K562 (cell line): ENCODE measurements at regions not wholly inside any gene's neighbourhood (a gene's known extent, or its start where the extent isn't known, plus 50 kb on each side); places are given as distances from the start of the nearest gene placed in this dataset.

Source experiments
- CREB3L1 ChIP-seq: fragments of 450-650 bp; IDR thresholded peaks from 2 replicates; pipeline ENCODE4 v1.6.1; 2014; ENCODE audit warnings: low read depth, mild to moderate bottlenecking, moderate library complexity, borderline replicate concordance
- CREM ChIP-seq: IDR thresholded peaks from 2 replicates; pipeline ENCODE4 v1.6.1; 2014; ENCODE audit warnings: antibody characterized with exemption, low read depth
- CTBP1 ChIP-seq: fragments of 450-650 bp; IDR thresholded peaks from 2 replicates; pipeline ENCODE4 v1.6.1; 2016; ENCODE audit warnings: borderline replicate concordance
- ESRRA ChIP-seq: fragments of 450-650 bp; IDR thresholded peaks from 2 replicates; pipeline ENCODE4 v1.6.1; 2014; ENCODE audit warnings: low read depth, mild to moderate bottlenecking, moderate library complexity, borderline replicate concordance
- FOXK1 ChIP-seq: sonication (generic); formaldehyde crosslinking; IDR thresholded peaks from 2 replicates; pipeline ENCODE4 v1.8.0; 2022; ENCODE audit warnings: missing genetic modification reagents, mild to moderate bottlenecking, borderline replicate concordance
- GATAD2A ChIP-seq: fragments of 450-650 bp; IDR thresholded peaks from 2 replicates; pipeline ENCODE4 v1.6.1; 2017
- HMGN3 ChIP-seq: IDR thresholded peaks from 2 replicates; pipeline ENCODE4 v1.6.1; 2011; ENCODE audit warnings: borderline replicate concordance, low read depth, mild to moderate bottlenecking, mixed read lengths, low read length; ENCODE audit not compliant: insufficient read length; ENCODE audit errors: extremely low read depth
- KHSRP ChIP-seq: fragments of 450-650 bp; IDR thresholded peaks from 2 replicates; pipeline ENCODE4 v1.6.1; 2017
- MTA3 ChIP-seq: fragments of 450-650 bp; formaldehyde crosslinking; IDR thresholded peaks from 2 replicates; pipeline ENCODE4 v1.6.1; 2017; ENCODE audit warnings: mild to moderate bottlenecking, borderline replicate concordance
- NR2F6 ChIP-seq: fragments of 450-650 bp; formaldehyde crosslinking; IDR thresholded peaks from 2 replicates; pipeline ENCODE4 v1.4.0; 2020; ENCODE audit warnings: mild to moderate bottlenecking
- RBM25 ChIP-seq: fragments of 200-400 bp; formaldehyde crosslinking; IDR thresholded peaks from 2 replicates; pipeline ENCODE4 v1.6.1; 2018; ENCODE audit warnings: low read length, low read depth, moderate library complexity; ENCODE audit not compliant: severe bottlenecking
- RFX1 ChIP-seq: fragments of 450-650 bp; IDR thresholded peaks from 2 replicates; pipeline ENCODE4 v1.6.1; 2016; ENCODE audit warnings: mild to moderate bottlenecking, moderate library complexity
- RNF2 ChIP-seq: sonication (generic); IDR thresholded peaks from 2 replicates; pipeline ENCODE4 v1.6.1; 2016
- SAFB ChIP-seq: fragments of 200-400 bp; formaldehyde crosslinking; IDR thresholded peaks from 2 replicates; pipeline ENCODE4 v1.6.1; 2017; ENCODE audit warnings: low read depth, low read length, borderline replicate concordance
- SIN3A ChIP-seq, 2 experiments: fragments of 150-350 bp in 1 of 2; IDR thresholded peaks; 2 replicates each; pipeline ENCODE4 v1.6.1; 2011 to 2016; ENCODE audit warnings: borderline replicate concordance in 2 of 2, low read depth in 2 of 2, low read length in 2 of 2, mild to moderate bottlenecking in 2 of 2, moderate library complexity in 2 of 2; ENCODE audit not compliant: control insufficient read depth in 1 of 2
- SMAD1 ChIP-seq: fragments of 150-350 bp; IDR thresholded peaks from 2 replicates; pipeline ENCODE4 v1.6.1; 2014; ENCODE audit warnings: low read length, low read depth; ENCODE audit not compliant: partially characterized antibody
- SMC3 ChIP-seq: conservative IDR thresholded peaks from 2 replicates; pipeline ENCODE4 v1.6.1; 2011; ENCODE audit warnings: low read depth, low read length, improper control_type of control experiment; ENCODE audit not compliant: insufficient read depth
- XRCC4 ChIP-seq: IDR thresholded peaks from one replicate; pipeline ENCODE4 v1.6.1; 2011; ENCODE audit not compliant: insufficient read depth, insufficient read length; ENCODE audit errors: extremely low read depth
- ZBED1 ChIP-seq: IDR thresholded peaks from 2 replicates; pipeline ENCODE4 v1.6.1; 2014
- ZNF212 ChIP-seq: fragments of 450-650 bp; formaldehyde crosslinking; IDR thresholded peaks from 2 replicates; pipeline ENCODE4 v1.4.0; 2020; ENCODE audit warnings: mild to moderate bottlenecking
- ZNF384 ChIP-seq: IDR thresholded peaks from 2 replicates; pipeline ENCODE4 v1.6.1; 2012; ENCODE audit warnings: low read depth, low read length, improper control_type of control experiment
- ZNF445 ChIP-seq: fragments of 250-450 bp; sonication (Bioruptor Pico); IDR thresholded peaks from 2 replicates; pipeline ENCODE4 v1.4.0; 2020; ENCODE audit warnings: low read depth, mild to moderate bottlenecking, moderate library complexity
- ZNF586 ChIP-seq: fragments of 450-650 bp; formaldehyde crosslinking; conservative IDR thresholded peaks from 2 replicates; pipeline ENCODE4 v1.4.0; 2020; ENCODE audit warnings: mild to moderate bottlenecking, moderate library complexity
- TF ChIP-seq, protein P1 (sequence below): sonication (generic); formaldehyde crosslinking; IDR thresholded peaks from 2 replicates; pipeline ENCODE4 v1.8.0; 2023; ENCODE audit warnings: mild to moderate bottlenecking, missing genetic modification reagents

DNA sequence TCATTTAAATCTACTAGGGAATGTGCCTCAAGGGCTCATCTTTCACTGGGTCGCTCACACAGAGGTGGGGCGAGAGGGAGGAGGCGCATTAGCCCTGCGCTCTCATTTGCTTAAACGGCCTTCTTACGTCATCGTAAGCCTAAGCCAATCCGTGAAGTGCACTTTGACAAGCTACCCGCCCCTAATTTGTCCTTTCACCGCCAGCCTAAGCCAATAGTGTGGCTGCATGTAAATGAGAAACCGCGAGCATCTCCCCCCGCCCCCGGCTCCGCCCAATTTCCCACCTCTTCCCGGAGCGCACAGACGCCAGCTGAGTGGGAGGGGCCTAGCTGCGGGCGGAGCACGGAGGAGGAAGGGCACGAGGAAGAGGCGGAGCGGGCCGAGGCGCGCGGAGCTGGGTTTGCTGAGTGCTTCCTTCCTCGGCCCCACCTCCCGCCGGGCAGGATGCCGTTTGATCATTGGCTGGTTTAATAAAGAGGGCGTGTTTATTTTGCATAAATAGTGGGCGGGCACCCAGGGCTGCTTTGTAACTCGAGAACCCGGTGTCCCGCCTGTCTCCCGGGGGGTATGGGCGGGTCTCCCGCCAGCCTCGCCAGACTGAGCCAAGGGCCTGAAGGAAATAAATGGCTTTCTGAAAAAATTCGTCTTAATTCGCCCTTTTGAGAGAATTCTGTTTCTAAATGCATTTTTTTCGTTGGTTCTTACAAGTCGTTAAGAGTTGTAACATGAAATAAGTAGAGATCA lies 289.6 kb upstream of the NFE2L3 start (continued):
- TF ChIP-seq ZNF212 (CRISPR knock-in tag) (no peak), CREM (peak; percentile 85), MTA3 (no peak), RBM25 (peak; percentile 29), SAFB (no peak), CTBP1 (peak; percentile 74), XRCC4 (no peak), GATAD2A (no peak), SIN3A (IDR thresholded peaks at IDR 0.05; ENCODE audit: borderline replicate concordance in 2 of 2, control insufficient read depth in 1 of 2, low read depth in 2 of 2, low read length in 2 of 2) (no peak; a peak in 1 of 4 replicates), NR2F6 (CRISPR knock-in tag) (no peak), RNF2 (no peak), SMC3 (no peak), RFX1 (no peak), ESRRA (peak; percentile 71; the same call in 1 of the 2 replicates), FOXK1 (CRISPR knock-in tag) (no peak), ZNF445 (CRISPR knock-in tag) (no peak), ZNF384 (no peak), ZBED1 (no peak), KHSRP (no peak), SMAD1 (no peak), ZNF586 (CRISPR knock-in tag) (no peak), CREB3L1 (no peak), HMGN3 (peak; percentile 69)
- TF ChIP-seq, protein P1, sequence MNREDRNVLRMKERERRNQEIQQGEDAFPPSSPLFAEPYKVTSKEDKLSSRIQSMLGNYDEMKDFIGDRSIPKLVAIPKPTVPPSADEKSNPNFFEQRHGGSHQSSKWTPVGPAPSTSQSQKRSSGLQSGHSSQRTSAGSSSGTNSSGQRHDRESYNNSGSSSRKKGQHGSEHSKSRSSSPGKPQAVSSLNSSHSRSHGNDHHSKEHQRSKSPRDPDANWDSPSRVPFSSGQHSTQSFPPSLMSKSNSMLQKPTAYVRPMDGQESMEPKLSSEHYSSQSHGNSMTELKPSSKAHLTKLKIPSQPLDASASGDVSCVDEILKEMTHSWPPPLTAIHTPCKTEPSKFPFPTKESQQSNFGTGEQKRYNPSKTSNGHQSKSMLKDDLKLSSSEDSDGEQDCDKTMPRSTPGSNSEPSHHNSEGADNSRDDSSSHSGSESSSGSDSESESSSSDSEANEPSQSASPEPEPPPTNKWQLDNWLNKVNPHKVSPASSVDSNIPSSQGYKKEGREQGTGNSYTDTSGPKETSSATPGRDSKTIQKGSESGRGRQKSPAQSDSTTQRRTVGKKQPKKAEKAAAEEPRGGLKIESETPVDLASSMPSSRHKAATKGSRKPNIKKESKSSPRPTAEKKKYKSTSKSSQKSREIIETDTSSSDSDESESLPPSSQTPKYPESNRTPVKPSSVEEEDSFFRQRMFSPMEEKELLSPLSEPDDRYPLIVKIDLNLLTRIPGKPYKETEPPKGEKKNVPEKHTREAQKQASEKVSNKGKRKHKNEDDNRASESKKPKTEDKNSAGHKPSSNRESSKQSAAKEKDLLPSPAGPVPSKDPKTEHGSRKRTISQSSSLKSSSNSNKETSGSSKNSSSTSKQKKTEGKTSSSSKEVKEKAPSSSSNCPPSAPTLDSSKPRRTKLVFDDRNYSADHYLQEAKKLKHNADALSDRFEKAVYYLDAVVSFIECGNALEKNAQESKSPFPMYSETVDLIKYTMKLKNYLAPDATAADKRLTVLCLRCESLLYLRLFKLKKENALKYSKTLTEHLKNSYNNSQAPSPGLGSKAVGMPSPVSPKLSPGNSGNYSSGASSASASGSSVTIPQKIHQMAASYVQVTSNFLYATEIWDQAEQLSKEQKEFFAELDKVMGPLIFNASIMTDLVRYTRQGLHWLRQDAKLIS (CRISPR knock-in tag): no peak
